HepG2 (cell line): ENCODE measurements at regions not wholly inside any gene's neighbourhood (a gene's known extent, or its start where the extent isn't known, plus 50 kb on each side); places are given as distances from the start of the nearest gene placed in this dataset.

Experiments used
- ATAC-seq: fragments of 200-7000 bp; cut with Tn5 transposase; 3 replicates; pipeline ENCODE4 v1.9.1; 2020; ENCODE audit warnings: mild to moderate bottlenecking, moderate library complexity
- BruUV-seq: library from RNA; stranded (reverse); fragments of 400-500 nt; replicated peaks from 2 replicates; lab custom pipeline; 2021; lab: Mats Ljungman, UMichigan
- CTCF ChIA-PET: fragments of 300-600 bp; formaldehyde crosslinking; extraction: SDS; loops from one replicate; lab custom pipeline; 2021; ENCODE audit warnings: low total read pairs, inconsistent platforms, low intra/inter-chr PET ratio; lab: Yijun Ruan, JAX
- POLR2A ChIA-PET: fragments of 350-600 bp; sonication (Branson Sonifier 250); formaldehyde crosslinking; loops from one replicate; lab custom pipeline; 2020; ENCODE audit warnings: antibody characterized with exemption, inconsistent platforms; lab: Yijun Ruan, JAX
- DNase-seq: peaks from one replicate; pipeline ENCODE4 v3.0.0-alpha.2; 2015; ENCODE audit warnings: low spot score
- FAIRE-seq: peaks from 3 replicates; lab custom pipeline; 2011; peaks lifted over from hg19 to GRCh38; lab: Jason Lieb, UNC
- H2AFZ ChIP-seq: one replicate; pipeline ENCODE4 v1.6.1; 2011; ENCODE audit warnings: low read length, inconsistent platforms
- H3K27ac ChIP-seq: fragments of 300-600 bp; 3 replicates; pipeline ENCODE4 v1.8.0; 2011; ENCODE audit warnings: mixed run types, mild to moderate bottlenecking, mixed read lengths, low read length, inconsistent platforms; ENCODE audit not compliant: insufficient read depth; ENCODE audit errors: extremely low read length
- H3K27me3 ChIP-seq, 2 experiments: fragments of 200-600 bp in 1 of 2; 2 replicates in 1 of 2; 3 replicates in 1 of 2; pipeline versions ENCODE4 v1.6.0 to v1.8.0; 2011; ENCODE audit warnings: low read length in 2 of 2, mild to moderate bottlenecking in 2 of 2, moderate library complexity in 2 of 2, inconsistent platforms in 1 of 2; ENCODE audit not compliant: insufficient read depth in 2 of 2, control insufficient read depth in 1 of 2
- H3K36me3 ChIP-seq, 2 experiments: fragments of 200-600 bp in 1 of 2; replicated peaks in 1 of 2; 2 replicates in 1 of 2; 3 replicates in 1 of 2; pipeline versions ENCODE4 v1.5.1 to v1.8.0; 2011; ENCODE audit warnings: low read length in 2 of 2, inconsistent platforms in 1 of 2; ENCODE audit not compliant: insufficient read depth in 2 of 2, control insufficient read depth in 1 of 2
- H3K4me1 ChIP-seq: 2 replicates; pipeline ENCODE4 v1.5.1; 2012; ENCODE audit warnings: low read length, inconsistent platforms; ENCODE audit not compliant: insufficient read depth
- H3K4me2 ChIP-seq: 2 replicates; pipeline ENCODE4 v1.6.0; 2011; ENCODE audit warnings: low read depth, low read length, inconsistent platforms
- H3K4me3 ChIP-seq, 3 experiments: fragments of 200-600 bp in 1 of 3; sonication (generic), shearing (Covaris generic) in 1 of 3; replicated peaks in 1 of 3; 2 replicates each; pipeline ENCODE4 v1.5.1; 2011 to 2016; ENCODE audit warnings: low read length in 3 of 3, inconsistent platforms in 2 of 3, low read depth in 2 of 3, mild to moderate bottlenecking in 2 of 3, control low read depth in 1 of 3, mixed read lengths in 1 of 3; ENCODE audit not compliant: insufficient read depth in 1 of 3
- H3K79me2 ChIP-seq: one replicate; pipeline ENCODE4 v1.6.1; 2011; ENCODE audit warnings: low read length, inconsistent platforms; ENCODE audit not compliant: insufficient read depth
- H3K9ac ChIP-seq: 2 replicates; pipeline ENCODE4 v1.6.0; 2011; ENCODE audit warnings: mild to moderate bottlenecking, low read depth, low read length, inconsistent platforms; ENCODE audit not compliant: insufficient read depth
- H3K9me3 ChIP-seq: 2 replicates; pipeline ENCODE4 v1.5.1; 2012; ENCODE audit warnings: mild to moderate bottlenecking, low read length
- H4K20me1 ChIP-seq: 2 replicates; pipeline ENCODE4 v1.6.0; 2011; ENCODE audit warnings: inconsistent platforms, mild to moderate bottlenecking, low read length, moderate library complexity; ENCODE audit not compliant: insufficient read depth
- BCL6 ChIP-seq: IDR thresholded peaks from 2 replicates; pipeline ENCODE4 v1.6.1; 2016; ENCODE audit warnings: missing genetic modification reagents, missing compliant biosample characterization
- IRF1 ChIP-seq: sonication (generic); formaldehyde crosslinking; IDR thresholded peaks from 2 replicates; pipeline ENCODE4 v1.4.0; 2020; ENCODE audit warnings: low read depth, mild to moderate bottlenecking, missing genetic modification reagents
- LCORL ChIP-seq, 2 experiments: fragments of 450-650 bp in 1 of 2; sonication (generic) in 1 of 2; formaldehyde crosslinking in 1 of 2; IDR thresholded peaks; 2 replicates each; pipeline versions ENCODE4 v1.5.0 to v1.6.1; 2017 to 2020; ENCODE audit warnings: antibody characterized with exemption in 1 of 2, missing genetic modification reagents in 1 of 2
- MYPOP ChIP-seq: sonication (generic); formaldehyde crosslinking; IDR thresholded peaks from 2 replicates; pipeline ENCODE4 v1.8.1; 2023; ENCODE audit warnings: mild to moderate bottlenecking, moderate library complexity, missing genetic modification reagents
- RFX1 ChIP-seq: fragments of 450-650 bp; IDR thresholded peaks from 2 replicates; pipeline ENCODE4 v1.6.1; 2017
- YY1 ChIP-seq: IDR thresholded peaks from 2 replicates; pipeline ENCODE4 v1.6.1; 2011; ENCODE audit warnings: low read length, low read depth, moderate library complexity, mild to moderate bottlenecking; ENCODE audit not compliant: insufficient read depth, insufficient replicate concordance
- ZBTB1 ChIP-seq: sonication (generic); formaldehyde crosslinking; IDR thresholded peaks from 2 replicates; pipeline ENCODE4 v1.4.0; 2020; ENCODE audit warnings: missing genetic modification reagents, borderline replicate concordance
- ZNF253 ChIP-seq: sonication (generic); formaldehyde crosslinking; IDR thresholded peaks from 2 replicates; pipeline ENCODE4 v1.8.0; 2022; ENCODE audit warnings: mild to moderate bottlenecking, missing genetic modification reagents, borderline replicate concordance
- ZNF260 ChIP-seq: sonication (generic); formaldehyde crosslinking; IDR thresholded peaks from 2 replicates; pipeline ENCODE4 v1.4.0; 2020; ENCODE audit warnings: missing genetic modification reagents, low read depth, mild to moderate bottlenecking, borderline replicate concordance
- ZNF3 ChIP-seq: IDR thresholded peaks from 2 replicates; pipeline ENCODE4 v1.7.0; 2017; ENCODE audit warnings: inconsistent platforms
- ZNF563 ChIP-seq: sonication (generic); formaldehyde crosslinking; IDR thresholded peaks from 2 replicates; pipeline ENCODE4 v1.8.0; 2022; ENCODE audit warnings: mild to moderate bottlenecking, moderate library complexity, missing genetic modification reagents
- WGBS: methylation state at CpG from one replicate; pipeline ENCODE4 v1.1.6; 2017; ENCODE audit warnings: low lambda C conversion rate; 5-methylcytosine and 5-hydroxymethylcytosine counted together
- in situ Hi-C: cut with HindIII; loops from 2 replicates; pipeline ENCODE4 v1.10.0; 2017; ENCODE audit warnings: low pct_unique_long_range_greater_than_20kb; ENCODE audit not compliant: extremely low pct_ligation_motif_present
- intact Hi-C: fragments of 100-400 bp; cut with micrococcal nuclease; formaldehyde crosslinking; loops from one replicate; pipeline ENCODE4 v1.10.0; 2022; ENCODE audit not compliant: unreplicated experiment
- TF ChIP-seq, protein P1 (sequence below): sonication (generic); formaldehyde crosslinking; IDR thresholded peaks from 2 replicates; pipeline ENCODE4 v1.4.0; 2020; ENCODE audit warnings: missing genetic modification reagents, borderline replicate concordance

GRCh38 chrX:13260598-13260997 lies 59.3 kb downstream of the ATXN3L start:
- no peak for FAIRE-seq
- H3K9me3 ChIP-seq: no peaks in the 10 kb centered on the region
- H3K36me3 ChIP-seq: no peaks in the 10 kb centered on the region
- H3K4me2 ChIP-seq: no peak overlapping the region
- no peaks in the 10 kb centered on the region for H4K20me1 ChIP-seq
- H3K4me1 ChIP-seq: no peaks in the 10 kb centered on the region
- ATAC-seq: no peak
- H2AFZ ChIP-seq: no peak overlapping the region
- no peak overlapping the region for H3K27ac ChIP-seq
- BruUV-seq: no TSS peak
- in situ Hi-C loops (no loop called here), intact Hi-C loops (no loop called here)
- DNase-seq: no peak
- no peaks in the 10 kb centered on the region for H3K79me2 ChIP-seq
- no peak overlapping the region for H3K4me3 ChIP-seq
- WGBS: 4% methylated on average over 4 of the region's 4 CpGs
- H3K27me3 ChIP-seq: no peaks in the 10 kb centered on the region
- TF ChIP-seq YY1 (no peak), LCORL (IDR thresholded peaks at IDR 0.05) (no peak), LCORL (CRISPR knock-in tag; IDR thresholded peaks at IDR 0.05) (no peak), ZNF260 (CRISPR knock-in tag) (no peak), ZNF253 (CRISPR knock-in tag) (no peak), BCL6 (CRISPR knock-in tag) (no peak), MYPOP (CRISPR knock-in tag) (no peak), ZNF3 (CRISPR knock-in tag) (no peak), ZNF563 (CRISPR knock-in tag) (no peak), ZBTB1 (CRISPR knock-in tag) (no peak), IRF1 (CRISPR knock-in tag) (no peak), RFX1 (no peak)
- TF ChIP-seq, protein P1, sequence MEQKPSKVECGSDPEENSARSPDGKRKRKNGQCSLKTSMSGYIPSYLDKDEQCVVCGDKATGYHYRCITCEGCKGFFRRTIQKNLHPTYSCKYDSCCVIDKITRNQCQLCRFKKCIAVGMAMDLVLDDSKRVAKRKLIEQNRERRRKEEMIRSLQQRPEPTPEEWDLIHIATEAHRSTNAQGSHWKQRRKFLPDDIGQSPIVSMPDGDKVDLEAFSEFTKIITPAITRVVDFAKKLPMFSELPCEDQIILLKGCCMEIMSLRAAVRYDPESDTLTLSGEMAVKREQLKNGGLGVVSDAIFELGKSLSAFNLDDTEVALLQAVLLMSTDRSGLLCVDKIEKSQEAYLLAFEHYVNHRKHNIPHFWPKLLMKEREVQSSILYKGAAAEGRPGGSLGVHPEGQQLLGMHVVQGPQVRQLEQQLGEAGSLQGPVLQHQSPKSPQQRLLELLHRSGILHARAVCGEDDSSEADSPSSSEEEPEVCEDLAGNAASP (CRISPR knock-in tag): no peak
- POLR2A ChIA-PET: no interaction called here
- CTCF ChIA-PET: no interaction called here
- no peak overlapping the region for H3K9ac ChIP-seq
